SKM-1 treated with dmso at 0.1 percent for 144 hours (cell line): ENCODE measurements at regions not wholly inside any gene's neighbourhood (a gene's known extent, or its start where the extent isn't known, plus 50 kb on each side); places are given as distances from the start of the nearest gene placed in this dataset.

ENCODE experiments used
- DNase-seq: peaks from one replicate; lab custom pipeline; 2025; ENCODE audit not compliant: unreplicated experiment; lab: John Stamatoyannopoulos, UW

DNA sequence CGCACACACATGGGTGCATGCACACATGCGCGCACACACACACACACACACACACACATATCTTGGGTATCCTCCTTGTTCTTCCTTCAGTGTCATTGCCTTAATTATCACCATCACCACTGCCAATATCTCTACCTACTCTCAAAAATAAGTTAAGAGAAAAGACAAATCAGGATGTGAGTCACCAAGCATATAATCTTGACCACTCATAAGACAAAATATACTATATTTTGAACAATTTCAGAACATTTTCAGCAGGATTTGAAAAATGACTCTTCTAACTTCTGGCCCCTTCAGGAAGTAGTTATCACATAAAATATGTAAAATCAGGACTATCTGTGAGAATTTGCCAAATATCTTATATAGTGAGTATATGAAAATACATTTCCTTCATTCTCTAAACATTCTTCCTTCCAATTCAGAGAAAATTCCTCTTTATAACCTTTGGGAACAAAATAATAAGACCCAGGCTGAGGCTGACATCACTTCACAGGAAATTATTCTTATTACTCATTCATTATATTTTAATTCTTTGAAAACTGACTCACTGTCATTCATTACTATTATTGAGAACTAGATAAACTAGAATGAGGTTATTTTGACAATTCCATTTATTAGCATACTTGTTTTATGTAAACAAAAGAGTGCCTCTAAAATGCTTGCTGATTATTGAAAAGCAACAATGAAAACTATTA lies 772.0 kb upstream of the ACO1 start:
- no peak for DNase-seq

DNA sequence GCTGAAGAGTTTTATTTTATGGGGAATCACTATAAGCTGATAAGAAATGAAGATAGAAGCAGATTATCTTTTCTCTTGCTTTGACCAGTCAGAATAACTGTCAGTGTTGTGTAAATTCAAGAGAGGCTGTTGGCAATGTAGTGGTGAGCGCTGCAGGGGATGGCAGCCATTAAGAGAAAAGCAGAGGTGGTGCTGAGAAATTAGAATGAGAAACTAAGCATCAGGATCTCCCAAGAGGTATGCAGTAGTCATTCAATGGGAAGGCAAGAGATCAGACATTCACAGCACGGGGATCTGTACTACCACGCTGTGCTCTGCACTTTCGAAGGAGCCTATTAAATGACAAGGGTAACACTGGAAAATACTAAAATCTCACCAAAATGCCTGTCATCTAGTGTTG lies 768.5 kb upstream of the ACO1 start:
- DNase-seq: no peak

DNA sequence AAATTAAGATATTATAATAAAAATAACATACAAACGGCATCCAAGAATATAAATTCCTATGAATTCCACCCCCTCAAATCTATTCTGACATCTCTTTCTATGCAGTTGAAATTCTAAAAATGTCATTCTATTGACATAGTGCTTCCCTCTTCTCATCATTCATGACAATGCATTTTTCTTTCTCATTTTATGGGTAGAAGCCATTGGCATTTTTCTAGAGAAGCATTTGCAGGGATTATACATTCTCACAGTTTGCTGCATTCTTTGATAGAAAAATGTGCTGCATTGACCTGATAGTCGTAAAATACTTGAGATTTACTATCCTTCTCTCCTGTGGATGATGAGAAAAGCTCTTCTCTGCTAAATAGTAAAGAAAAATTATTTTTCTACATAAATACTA lies 760.9 kb upstream of the ACO1 start:
- no peak for DNase-seq

DNA sequence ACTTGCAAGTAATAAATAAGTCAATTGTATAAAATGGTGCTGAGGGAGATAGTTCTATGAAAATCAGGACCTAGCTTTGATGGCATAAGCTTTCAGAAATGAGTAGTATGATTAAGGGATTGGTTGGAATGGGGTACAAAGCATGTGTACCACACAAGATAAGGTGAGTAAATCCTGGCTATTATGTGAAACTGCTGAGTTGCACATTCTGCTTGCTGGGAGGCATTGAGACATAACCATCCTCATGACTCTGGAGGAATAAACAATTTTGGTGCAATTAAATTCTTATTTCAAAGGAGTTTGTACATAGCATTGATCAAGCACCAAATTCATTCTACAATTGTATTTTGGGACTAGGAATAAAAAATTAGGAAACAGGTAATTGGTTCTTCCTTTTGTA lies 755.2 kb upstream of the ACO1 start:
- no peak for DNase-seq

DNA sequence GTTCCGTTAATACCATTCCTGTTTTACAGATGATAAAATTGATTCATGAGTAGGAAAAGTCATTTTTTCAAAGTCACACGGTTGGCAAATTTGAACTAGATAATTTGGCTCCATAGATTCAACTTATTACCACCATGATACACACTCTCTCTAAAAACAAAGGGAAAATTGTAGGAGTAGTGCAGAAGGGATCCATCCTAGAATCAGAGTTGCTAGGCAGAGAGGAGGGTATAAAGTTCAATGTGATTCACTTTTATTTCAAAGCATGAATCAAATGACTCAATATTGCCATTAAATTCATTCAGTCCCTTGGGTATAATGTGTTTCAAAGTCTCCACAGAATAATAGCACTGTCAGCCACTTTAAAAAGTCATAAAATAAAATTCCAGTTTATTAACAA lies 747.2 kb upstream of the ACO1 start:
- no peak for DNase-seq

DNA sequence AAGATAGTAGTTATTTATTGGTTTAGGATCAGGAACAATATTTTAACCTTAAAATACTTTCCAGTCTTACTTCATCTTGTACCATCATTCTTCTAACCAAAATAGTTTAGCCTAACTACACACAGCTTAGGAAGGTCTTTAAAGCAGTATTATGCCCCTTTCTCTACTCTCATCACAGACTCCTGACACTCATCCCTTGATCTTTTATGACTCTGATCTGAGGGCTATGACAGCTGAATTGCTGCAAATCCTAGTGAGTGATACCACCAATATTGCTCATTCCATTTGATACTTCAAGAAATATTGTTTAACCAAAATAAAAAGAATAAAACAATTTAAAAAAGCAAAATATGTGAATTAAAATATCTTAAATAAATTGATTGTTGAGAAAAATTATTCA lies 746.6 kb upstream of the ACO1 start:
- DNase-seq: no peak

DNA sequence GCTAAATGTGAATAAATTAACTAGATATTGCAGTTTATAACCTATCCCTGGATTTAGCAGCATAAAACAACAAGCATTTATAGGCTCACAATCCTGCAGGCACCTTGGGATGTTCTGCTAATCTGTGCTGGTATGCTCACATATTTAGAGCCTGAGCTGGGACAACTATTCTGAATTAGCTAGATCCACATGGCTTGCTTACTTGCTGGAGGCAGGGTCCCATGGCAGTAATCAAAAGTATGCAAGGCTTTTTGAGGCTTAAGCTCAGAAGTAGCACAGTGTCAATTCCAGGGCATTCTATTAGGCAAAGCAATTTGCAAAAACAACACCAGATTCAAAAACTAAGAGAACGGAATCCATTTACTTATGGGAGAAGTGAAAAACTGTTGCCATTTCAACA lies 745.0 kb upstream of the ACO1 start:
- DNase-seq: no peak

DNA sequence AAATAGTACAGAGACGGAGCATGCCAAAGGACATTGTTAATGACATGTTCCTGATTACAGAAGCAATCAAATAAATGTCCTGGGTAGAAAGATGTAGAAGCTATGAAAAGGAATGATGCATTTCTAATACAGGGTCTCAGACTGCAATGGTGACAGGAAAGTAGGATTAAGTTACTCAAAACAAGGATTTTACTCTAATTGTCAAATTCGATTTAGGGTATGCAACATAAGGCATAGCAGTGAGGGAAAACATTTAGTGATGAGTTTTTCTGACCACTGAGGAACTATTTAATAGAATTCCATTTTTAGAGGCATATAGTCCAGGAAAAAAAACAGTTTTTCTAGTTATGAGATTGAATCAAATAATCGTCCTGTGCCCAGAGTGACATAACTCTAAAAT lies 715.1 kb upstream of the ACO1 start:
- no peak for DNase-seq

DNA sequence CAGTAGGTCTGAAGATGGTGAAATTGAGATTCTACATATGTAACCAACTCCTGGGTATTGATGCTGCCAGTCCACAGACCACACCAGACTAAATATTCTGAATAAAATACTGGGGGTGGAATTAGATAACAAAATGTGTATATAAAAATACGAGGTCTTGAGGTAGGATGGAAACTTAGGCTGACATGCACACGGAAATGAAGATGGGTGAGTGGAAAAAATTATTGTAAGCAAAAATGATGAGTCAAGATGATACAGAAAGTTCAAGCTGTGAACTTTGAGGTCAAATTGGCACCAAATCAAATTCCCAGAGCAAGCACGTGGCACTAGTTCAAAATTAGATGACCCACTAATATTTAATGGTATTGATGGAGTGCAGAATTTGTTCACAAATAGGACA lies 713.4 kb upstream of the ACO1 start:
- no peak for DNase-seq

DNA sequence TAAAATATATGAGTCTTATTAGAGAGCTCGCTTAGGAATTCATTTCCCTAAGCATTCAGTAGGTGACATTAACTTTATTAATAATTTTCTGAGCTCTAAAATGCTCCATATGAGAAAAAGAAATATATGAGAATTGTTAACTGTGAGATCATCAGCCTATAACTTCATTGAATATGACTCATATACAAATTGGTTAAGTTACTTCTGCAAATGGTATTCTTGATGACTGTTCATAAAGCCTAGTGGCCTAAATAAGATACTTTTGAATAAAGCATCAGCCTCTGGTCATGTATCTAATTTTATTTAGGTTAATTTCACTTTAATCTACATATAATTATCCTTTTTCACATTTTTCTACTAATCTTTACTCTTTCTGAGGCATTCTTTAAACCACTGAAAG lies 710.2 kb upstream of the ACO1 start:
- DNase-seq: no peak

DNA sequence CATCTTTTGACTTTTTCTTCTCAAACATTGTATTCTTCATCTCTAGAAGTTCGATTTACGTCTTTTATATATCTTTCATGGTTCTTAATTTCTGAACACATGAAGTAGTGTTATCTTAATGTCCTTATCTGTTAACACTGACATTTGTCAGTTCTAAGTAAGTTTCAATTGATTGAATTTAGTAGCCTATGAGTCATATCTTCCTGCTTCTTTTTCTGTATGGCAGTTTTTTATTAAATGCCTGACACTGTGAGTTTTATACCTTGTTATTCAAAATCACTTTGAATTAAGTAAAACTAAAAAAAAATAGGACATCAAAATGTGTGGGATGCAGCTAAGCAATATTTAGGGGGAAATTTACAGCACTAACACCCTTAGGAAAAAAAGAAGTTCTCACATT lies 707.0 kb upstream of the ACO1 start:
- no peak for DNase-seq

DNA sequence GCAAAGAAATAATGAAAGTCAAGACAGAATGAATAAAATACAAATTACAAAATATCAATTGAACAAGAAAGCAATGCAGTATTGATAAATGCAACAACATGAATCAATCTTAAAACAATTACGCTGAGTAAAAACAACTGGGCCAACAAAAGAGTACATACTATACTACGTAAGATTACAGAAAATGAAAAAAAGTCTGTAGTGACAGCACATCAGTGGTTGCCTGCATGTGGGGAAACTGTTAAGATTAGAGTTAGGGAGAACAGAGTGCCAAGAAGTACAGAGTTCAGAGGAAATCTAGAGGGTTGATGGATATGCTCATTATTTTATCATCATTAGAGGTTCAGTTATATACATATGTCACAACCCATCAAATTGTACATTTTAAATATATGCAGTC lies 706.6 kb upstream of the ACO1 start:
- no peak for DNase-seq

DNA sequence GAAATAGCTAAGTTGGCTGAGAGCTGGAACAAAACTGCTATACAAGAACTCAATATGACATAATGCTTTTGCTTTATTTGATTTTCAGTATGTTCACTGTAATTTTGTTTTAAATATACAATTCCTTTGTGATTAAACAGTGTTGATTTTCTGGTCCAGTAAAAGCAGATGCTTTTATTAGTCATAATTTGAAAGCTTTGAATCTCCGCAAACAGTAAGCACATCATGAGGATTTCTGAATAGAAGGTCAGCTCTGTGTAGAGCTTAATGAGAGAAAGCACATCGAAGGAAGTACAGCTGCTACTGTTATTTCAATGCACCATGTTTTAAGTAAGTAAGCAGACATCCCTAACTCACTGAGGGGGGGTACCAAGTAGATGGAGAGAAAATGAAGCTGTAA lies 701.3 kb upstream of the ACO1 start:
- DNase-seq: no peak

DNA sequence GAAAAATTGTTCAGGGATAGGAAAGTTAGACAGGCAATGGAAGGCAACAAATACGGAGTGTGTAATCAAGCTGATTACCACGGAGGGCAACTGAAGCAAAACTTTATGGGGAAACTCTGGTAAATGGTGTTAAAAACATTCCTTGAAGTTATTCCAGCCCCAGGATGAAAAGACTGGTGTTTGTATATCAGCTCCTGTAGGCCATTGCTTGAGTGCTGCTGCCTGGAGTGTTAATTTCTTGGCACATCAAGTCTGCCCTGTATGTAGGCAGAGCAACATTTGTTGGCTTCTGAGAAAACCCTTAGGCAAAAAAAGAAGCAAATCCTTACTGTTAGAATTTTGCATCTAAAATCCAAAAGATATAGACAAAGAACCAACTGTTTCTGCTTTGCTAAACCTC lies 686.5 kb upstream of the ACO1 start:
- no peak for DNase-seq

DNA sequence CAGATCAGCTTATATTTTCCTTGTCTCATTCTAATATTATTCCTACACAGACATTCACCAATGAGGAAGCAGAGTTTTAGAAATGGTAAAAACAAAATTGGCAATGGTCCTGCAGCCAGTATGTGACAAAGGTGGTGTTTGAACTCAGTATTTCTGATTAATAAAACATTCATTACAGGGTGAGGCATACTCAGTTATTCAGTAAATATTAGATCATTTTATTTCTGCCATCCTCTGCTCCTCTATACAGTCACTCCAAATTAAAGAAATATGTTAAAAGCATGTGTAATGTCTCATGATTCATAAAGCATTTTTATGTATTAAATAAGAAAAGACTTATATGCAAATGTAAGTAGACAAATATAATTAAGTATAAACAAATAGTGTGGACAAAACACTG lies 684.6 kb upstream of the ACO1 start:
- DNase-seq: no peak

DNA sequence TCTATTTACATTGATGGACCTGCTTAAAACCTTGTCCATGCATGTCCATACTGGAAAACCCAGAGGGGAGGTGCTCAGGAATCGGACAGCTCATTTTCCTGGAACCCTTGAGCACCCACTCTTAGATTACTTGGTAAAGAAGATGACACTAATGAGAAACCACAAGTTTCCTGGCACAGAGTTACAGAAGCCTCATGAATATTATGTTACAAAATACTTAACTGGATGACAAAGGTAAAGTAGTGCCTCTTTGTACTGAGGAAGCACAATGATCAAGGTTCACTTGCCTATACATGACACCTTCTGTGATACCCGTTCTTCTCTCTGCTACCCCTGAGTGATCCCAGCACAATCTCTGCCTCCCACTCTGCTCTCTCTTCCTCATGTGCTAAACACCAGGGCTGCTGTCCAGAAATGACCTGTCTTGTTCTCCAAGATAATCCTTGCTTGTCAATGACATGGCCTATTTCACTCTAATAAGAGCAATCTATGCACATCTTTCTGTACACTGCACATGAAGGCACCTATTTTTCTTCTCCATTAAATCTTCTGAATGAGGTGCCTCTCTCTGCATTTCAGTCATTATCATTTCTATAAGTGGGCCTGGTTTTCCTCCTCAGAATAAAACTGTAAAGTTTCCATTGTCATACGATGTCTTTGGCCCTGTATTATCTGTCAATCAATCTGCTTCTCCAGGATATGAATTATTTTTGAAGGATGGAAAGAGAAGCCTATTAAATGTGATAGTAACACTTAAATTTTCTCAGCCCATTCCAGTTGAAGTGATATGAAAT lies 684.0 kb upstream of the ACO1 start:
- DNase-seq: no peak

DNA sequence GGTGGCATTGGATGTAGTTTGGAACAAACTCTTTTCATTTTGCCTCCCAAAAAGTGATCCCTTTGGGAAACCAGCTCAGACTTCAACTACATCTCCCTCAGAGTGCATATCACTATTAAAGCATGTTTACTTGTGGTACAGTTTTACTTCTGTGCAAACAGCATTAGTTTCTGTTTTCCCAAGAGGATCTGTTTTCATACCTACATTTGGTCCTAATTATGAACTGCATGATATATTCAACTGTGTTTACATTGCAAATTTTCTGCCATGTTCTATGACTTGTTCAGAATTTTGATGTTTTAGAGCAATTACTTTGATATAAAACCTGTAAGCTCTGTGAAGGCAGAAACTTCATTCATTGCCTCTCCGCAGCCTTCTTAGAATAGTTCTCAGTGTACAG lies 681.5 kb upstream of the ACO1 start:
- DNase-seq: no peak

DNA sequence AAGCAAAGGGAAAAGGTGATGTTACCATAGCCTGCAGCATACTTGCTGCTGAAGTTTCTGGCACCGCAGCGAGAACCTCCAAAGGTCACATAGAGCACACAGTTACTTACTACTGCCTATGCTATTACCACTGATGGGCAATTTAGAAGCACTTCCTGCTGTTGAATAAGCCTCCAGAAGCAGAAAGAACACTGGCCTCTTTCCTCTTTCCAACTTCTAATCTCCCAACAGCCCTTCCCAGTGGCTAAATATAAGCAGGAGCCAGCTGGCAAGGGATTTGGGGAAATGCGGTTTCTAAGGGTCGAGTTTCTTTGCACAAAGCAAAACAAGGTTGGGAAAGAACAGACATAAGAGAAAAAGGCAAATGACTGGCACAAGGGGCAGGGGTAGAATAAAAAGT lies 669.2 kb upstream of the ACO1 start:
- no peak for DNase-seq

DNA sequence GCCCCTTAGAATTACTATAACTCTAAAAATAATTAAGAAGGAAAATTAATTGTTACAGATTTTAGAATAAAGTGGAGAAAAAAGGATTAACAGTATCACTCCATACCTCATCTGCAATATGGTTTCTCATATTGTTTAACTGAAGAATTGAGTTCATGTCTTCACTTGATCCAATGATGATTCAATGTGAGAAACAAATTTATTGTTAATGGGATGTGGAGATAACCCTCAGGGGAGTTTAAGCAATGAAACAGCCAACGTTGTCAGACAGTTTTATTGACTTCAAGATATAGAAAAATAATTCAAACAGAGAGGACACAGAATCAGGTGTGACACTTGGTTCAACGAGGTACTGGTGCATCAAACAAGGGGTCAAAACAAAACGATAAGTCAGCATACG lies 665.2 kb upstream of the ACO1 start:
- DNase-seq: no peak

DNA sequence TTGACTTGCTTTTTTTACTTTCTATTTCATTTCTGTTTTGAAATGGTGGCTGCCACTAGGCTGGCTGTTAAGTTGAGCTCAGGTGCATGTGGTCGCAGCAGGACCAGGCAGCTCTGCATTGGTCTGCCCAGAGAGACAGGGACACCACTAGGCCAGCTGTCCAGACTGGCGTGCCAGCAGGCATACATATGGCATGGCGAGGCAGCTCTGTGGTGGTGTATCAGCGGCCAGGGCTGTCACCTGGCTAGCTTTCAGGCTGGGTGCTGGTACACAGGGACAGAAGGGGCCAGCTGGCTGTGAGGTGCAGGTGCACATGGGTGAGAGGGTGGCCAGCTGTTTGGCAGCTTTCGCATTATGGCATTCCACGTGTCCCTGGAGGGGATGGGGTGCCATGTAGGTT lies 654.0 kb upstream of the ACO1 start:
- no peak for DNase-seq

DNA sequence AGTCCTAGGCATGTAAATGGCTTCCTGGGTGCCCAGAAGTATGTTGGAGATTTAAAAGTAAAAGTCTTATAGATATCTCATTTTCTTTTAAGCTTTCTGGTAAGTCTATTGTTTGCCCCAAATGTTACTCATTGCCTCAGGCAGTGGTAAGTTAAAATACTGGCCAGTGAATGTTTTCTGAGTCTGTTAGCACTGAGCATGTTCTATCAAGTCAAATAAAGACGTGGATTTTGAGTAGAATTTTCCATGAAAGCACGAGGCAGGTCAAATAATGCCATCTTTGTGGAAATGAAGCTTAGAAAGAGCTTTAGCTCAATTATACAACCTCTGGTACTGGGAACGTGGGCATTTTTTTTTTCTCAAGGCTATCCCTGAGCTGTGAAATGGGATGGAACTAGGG lies 651.3 kb upstream of the ACO1 start:
- no peak for DNase-seq

DNA sequence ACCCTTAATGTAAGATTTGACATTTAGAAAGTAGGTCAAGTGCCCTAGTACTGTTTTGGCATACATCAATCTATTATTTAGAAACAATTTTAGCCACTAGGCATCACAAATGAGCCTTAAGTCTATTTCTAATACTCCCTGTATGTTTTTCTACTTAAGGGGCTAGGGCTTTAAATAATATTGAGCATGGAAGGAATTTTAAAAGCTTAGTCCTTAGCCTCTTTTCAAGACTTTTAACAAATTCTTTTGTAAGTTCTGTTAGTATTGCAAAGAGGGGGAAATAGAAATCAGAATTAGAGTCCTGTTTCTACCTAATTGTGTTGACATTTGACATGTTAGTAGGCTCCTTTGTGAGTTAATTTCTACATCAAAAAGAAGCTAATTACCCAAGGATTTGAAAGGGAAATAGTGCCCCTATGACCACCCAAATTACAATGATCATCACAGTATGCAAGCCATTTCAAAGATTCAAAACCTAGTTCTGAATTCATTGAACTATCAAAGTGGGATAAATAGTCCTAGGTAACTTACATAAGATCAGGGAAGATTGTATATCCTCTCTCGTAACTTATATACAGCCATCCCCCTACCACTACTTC lies 647.8 kb upstream of the ACO1 start:
- DNase-seq: no peak

DNA sequence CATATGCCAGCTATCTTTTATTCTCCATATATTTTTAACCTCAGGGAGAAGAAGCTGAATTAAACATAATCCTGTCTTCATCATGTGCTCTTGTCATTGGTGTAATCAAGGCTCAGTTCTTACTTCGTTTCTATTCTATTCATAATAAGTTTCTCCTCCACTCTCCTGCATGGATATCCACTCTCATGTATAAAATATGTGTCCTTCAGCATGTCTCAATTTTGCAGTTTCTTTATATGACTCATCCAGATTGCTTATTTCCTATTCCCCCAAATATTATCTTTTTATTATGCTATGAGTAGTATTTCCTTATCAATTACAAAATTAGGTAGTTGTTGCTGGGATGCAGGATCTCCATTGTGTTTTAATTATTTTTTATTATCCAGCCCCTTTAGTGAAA lies 643.7 kb upstream of the ACO1 start:
- no peak for DNase-seq
